ELF-1 (cell line): ENCODE measurements at regions not wholly inside any gene's neighbourhood (a gene's known extent, or its start where the extent isn't known, plus 50 kb on each side); places are given as distances from the start of the nearest gene placed in this dataset.

ENCODE experiments used
- DNase-seq: peaks from one replicate; pipeline ENCODE4 v3.0.0-alpha.2; 2016; ENCODE audit warnings: low read depth, low spot score

DNA sequence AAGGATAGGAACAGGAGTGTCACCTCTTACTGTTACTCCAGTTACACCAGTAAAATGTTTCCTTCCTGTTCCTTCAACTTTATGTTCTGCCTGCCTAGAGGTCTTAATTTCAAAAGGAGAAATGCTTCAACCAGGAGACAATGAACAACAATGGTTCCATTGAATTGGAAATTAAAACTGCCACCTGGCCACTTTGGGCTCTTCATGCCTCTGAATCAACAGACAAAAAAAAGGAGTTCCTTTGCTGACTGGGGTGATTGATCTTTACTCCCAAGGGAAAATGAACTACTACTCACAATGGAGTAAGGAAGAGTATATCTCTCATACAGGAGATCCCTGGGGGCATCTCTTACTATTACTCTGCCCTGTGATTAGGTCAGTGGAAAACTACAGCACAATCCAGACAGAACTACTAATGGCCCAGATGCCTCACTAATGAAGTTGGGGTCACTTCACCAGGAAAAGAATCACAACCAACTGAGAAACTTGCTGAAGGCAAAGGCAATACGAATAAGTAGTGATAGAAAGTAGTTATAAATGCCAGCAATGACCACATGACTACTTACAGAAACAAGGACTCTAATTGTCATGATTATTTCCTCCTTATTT, 76.6 kb upstream of the PRDX6 start:
- peak; percentile 69 for DNase-seq

DNA sequence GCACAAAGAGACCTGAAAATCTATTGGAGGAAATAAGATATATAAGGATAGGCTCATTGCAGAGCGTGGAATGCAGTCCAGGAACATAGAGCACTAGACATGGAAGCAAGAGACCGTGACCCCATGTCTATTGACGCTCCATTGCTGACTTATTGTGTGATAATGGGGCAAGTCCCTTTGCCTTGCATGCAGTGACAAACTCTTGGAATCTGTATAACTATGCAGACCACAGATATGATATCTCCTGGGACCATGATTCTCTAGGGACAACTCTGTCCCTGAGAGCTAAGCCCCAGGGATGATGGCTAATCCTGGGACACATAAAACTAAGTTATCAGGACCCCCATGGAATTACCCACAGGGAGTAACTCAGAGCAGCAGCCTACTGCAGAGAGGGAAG, 73.1 kb upstream of the PRDX6 start:
- no peak for DNase-seq

- no peak for DNase-seq
Observed at GRCh38 chr1:173405281-173405680, 71.9 kb upstream of the PRDX6 start.

- no peak for DNase-seq
Observed at GRCh38 chr1:173405834-173406233, 71.3 kb upstream of the PRDX6 start.

DNA sequence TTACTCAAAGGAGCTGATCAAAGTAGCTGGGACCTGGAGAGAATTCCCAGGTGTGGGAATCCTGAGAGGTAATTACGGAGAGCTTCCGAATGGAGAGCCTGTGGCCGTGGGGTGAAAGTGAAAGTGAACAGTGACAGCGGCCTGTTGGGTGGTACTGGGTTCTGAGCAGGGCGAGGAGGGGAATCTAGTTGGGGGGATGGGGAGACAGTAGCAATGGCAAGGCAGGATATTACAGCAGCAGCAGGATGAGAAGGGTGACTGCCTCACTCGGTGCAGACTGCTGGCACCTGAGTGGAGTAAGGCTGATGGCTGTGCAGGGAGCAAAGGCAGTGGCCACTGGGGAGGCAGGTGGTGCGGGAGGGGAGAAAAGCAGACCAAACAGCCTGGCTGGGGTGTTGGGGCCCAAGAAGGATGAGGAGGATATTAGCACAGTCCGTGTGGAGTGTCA, 70.3 kb upstream of the PRDX6 start:
- peak; percentile 32 for DNase-seq

GRCh38 chr1:173407846-173408245, 69.3 kb upstream of the PRDX6 start:
- DNase-seq = no peak

GRCh38 chr1:173408886-173409285, 68.2 kb upstream of the PRDX6 start:
- no peak for DNase-seq

- no peak for DNase-seq
Observed at GRCh38 chr1:173409613-173410012, 67.5 kb upstream of the PRDX6 start.

DNA sequence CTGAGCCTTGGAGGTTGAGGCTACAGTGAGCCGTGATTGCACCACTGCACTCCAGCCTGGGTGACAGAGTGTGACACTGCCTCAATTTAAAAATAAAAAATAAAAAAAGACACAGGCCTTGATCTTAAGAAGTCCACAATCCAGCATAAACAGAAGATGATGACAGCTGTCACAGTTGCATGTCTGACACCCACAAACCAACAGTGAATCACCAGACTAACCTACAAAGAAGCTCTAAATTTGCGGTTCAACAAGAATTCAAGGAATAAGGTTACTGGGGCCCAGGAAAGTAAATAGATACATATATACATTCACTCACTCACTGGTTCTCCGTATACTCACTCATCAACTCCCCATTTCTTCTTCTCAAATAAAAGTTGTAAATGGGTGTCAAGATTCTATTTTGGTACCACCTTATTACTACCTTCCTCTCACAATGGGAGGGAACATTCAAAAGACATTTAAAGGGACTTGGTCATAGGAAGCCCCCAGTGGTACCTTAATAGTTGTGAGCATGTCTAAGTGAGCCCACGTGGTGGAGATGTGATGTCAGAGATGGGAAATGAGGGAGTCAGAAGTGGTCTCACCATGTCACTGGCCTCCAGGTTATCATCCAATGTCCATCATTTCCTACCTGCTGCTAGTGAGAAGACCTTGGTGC, 66.9 kb upstream of the PRDX6 start:
- DNase-seq = no peak

GRCh38 chr1:173410794-173411236, 66.3 kb upstream of the PRDX6 start:
- no peak for DNase-seq

GRCh38 chr1:173411835-173412742, 65.0 kb upstream of the PRDX6 start:
- DNase-seq = no peak

DNA sequence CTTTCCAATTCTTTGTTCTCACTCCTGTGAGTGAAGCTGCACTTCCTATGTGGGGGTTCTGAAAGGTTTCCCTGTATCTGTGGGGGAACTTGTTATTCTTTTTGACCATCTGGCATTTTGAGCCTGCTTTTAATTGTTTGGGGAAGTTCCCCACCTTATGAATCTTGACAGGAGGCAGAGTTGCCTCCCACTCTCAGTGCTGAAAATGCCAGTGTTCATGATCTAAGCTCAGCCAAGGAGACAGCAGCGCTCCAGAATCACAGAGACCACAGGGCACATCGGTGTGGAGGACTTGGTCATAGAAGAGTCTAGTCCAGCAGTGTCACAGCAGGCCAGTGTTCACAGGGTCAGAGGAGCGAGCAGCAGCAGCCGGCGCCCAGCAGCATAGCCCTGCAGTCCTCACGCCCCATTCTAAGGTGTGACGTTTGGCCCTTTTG, 63.8 kb upstream of the PRDX6 start:
- no peak for DNase-seq

DNA sequence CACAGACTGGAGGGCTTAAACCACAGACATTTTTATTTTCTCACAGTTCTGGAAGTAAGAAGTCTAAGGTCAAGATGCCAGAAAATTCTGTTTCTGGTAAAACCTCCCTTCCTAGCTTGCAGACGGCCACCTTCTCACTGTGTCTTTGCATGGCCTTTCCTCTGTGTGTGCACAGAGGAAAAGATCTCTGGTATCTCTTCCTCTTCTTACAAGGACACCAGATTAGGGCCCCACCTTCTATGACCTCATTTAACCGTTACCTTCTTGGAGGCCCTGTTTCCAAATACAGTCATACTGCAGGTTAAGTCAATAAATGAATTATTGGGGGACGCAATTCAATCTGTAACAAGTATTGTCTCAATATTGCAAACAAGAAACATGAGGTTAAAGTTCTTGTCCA, 63.0 kb upstream of the PRDX6 start:
- DNase-seq = no peak

- no peak for DNase-seq
Observed at GRCh38 chr1:173414539-173415226, 62.5 kb upstream of the PRDX6 start.

- DNase-seq = no peak
Observed at GRCh38 chr1:173415490-173415889, 61.6 kb upstream of the PRDX6 start.

GRCh38 chr1:173415905-173416450, 61.2 kb upstream of the PRDX6 start:
- DNase-seq = no peak

DNA sequence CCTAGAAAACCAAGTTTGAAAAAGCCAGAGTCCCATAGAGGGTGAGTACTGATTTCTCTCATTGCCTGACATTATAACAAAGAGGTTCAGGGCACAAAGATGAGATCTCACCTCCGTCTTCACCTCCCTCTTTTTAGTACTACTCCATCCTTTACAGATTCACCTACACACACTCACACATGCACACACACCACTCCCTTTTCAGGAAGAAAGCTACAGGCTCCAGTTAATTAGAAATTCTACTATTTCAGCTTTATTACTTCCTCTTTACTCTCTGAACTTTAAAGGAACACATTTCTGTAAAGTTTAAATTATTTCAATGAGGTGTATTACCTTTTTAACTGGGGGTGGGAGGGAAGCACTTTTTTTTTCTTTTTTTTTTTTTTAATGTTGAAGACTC, 59.6 kb upstream of the PRDX6 start:
- DNase-seq = no peak

- DNase-seq = no peak
Observed at GRCh38 chr1:173418107-173418985, 58.8 kb upstream of the PRDX6 start.

DNA sequence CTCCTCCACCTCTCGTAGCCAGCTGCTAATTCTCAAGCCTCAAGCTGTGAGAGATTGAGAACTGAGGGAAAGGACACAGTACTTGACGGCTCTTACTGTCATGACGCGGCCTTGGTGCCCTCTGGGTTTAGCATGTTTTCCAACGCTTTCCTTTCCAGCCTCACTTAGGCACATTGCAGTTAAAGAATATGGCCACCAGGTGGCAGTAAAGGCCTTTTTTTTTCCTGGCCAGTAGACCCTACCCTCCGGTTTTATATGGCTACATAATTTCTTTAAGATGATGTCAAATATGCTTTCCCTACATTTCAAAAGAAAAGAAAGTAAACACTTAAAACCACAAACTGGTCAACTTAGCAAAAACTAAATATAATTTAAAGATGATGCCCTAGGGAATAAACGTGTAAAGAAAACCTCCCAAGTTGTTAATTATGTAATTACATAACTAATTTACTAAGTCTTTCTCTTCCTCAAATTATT, 56.8 kb upstream of the PRDX6 start:
- DNase-seq = peak; percentile 88

- no peak for DNase-seq
Observed at GRCh38 chr1:173421286-173421685, 55.8 kb upstream of the PRDX6 start.
